ENCODE measurements at regions not wholly inside any gene's neighbourhood (a gene's known extent, or its start where the extent isn't known, plus 50 kb on each side); places are given as distances from the start of the nearest gene placed in this dataset.

DNA sequence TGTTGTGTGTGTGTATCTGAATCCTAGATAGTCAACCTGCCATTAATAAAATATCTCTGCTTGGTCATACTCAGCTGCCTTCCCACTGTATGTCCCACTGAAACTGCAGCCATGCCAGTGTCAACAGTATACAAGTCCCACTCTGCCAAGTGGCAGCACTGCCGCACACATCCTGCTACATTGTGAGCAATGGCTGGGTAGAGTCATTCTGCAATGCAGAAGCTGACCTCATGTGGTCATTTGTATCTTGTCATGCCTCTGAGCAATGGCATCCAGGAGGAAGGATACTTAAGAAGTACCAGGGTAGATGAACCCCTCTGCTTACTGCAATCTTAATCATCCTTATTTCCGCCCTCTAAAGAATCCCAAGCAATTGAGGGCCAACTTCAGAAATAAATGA is 302.2 kb upstream of the DDX18 start:
- DNase-seq (ENCODE audit: low spot score) (no peak), FAIRE-seq (no peak)

- no peak for FAIRE-seq
These were observed 300.1 kb upstream of the DDX18 start for GRCh38 chr2:117514371-117514770.

GRCh38 chr2:117519238-117519637 is 295.3 kb upstream of the DDX18 start:
- no peak for FAIRE-seq
- DNase-seq (ENCODE audit: low spot score) = no peak

More at GRCh38 chr2:117514371-117514770, 300.1 kb upstream of the DDX18 start:
- no peak for DNase-seq (ENCODE audit: low spot score)

DNA sequence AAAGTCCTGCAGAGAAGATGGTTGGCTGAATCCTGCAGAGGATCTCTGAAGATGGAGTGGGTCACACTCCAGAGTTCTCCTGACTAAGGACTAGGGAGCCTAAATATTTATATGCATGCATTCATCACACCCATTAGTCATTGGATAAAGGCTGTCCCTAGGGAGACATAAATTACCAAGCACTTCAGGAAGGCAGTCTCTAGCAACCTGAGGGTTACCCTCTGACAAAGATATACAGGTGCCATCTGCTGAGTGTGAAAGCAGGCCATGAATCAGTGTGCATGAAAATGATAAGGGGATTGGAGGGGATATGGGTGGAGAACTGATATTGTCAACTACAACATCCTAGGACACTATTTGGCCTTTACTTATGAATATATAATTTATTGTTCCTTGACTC is 294.8 kb upstream of the DDX18 start:
- DNase-seq (ENCODE audit: low spot score) (no peak), FAIRE-seq (no peak)

DNA sequence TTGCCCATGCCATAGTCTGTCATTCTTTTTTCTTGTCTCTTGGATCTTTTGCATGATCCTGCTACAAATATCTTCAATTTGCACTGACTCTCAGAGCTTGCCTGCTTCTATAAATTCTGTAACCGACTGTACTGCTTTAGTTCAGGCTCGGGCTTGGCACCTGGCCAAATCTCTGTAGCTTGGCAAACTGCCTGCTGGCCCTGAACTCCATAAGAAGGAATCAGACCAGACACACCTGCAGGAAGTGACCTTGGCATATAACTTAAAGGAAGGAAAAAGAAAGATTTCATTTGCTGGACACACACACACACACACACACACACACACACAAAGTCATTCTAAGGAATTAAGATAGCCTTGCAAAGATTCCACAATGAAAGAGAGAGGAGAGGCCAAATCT is 291.2 kb upstream of the DDX18 start:
- FAIRE-seq = no peak
- DNase-seq (ENCODE audit: low spot score) = peak; percentile 68

GRCh38 chr2:117523711-117524238 is 290.7 kb upstream of the DDX18 start:
- DNase-seq (ENCODE audit: low spot score) (no peak), FAIRE-seq (no peak)

DNA sequence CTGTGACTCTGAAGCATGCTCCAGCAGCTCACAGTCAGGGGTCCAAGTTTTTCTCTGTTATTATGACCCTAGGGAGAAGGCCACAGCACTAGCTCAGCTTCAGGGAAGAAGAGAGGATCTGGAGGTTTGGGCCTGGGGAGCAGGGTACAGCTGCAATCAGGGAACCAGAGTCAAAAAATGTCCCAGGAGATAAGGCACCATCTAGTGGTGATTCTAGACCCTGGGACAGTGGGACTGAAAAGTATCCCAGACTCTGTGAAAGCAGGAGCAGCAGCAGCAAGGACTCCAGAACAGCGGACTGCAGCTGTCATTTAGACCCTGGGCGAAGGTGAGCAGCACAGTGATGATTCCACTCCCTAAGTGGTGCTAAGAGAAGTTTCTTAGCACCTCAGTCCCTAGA is 278.4 kb upstream of the DDX18 start:
- peak; percentile 31 for DNase-seq (ENCODE audit: low spot score)
- no peak for FAIRE-seq

- FAIRE-seq = no peak
- DNase-seq (ENCODE audit: low spot score) = no peak
These were observed 277.5 kb upstream of the DDX18 start for GRCh38 chr2:117537032-117537431.

DNA sequence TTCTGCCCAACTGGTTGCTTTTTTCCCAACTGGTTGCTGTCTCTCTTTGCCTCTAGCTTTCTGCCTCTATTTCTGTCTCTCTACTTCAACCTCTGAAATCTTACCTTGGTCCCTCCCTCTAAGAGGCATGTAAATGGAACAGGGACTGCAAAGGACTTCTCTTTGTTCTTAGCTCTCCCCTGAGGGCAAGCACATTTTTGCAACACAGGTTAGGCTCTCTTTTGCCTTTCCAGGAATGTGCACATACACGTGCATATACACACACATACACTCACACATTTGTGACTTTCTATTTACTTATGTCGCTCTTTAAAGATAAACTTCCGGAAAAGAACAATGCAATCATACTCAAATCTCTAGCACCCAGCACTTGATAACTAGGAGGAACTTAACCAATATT is 262.6 kb upstream of the DDX18 start:
- FAIRE-seq (no peak), DNase-seq (ENCODE audit: low spot score) (no peak)

DNA sequence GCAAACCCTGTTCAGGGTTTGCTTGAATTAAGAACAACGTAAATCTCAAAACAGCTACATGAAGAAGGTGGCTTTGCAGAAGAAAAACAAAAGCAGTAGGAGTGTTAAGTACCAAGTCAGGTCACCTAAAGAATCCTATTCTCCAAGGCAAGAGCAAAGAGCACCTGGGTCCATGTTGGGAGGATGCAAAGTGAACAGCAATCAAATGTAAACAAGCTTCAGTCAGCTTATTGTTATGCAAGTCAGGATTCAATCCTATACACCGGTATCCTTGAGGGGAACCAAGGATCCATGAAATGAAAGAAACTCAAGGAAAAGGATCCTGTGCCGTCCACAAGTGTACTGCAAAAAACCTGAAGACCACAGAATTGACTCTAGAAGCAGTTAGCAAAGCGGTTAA is 261.0 kb upstream of the DDX18 start:
- no peak for DNase-seq (ENCODE audit: low spot score)
- peak; percentile 82 for FAIRE-seq

- DNase-seq (ENCODE audit: low spot score) (no peak), FAIRE-seq (no peak)
These were observed 258.5 kb upstream of the DDX18 start for GRCh38 chr2:117555965-117556364.

DNA sequence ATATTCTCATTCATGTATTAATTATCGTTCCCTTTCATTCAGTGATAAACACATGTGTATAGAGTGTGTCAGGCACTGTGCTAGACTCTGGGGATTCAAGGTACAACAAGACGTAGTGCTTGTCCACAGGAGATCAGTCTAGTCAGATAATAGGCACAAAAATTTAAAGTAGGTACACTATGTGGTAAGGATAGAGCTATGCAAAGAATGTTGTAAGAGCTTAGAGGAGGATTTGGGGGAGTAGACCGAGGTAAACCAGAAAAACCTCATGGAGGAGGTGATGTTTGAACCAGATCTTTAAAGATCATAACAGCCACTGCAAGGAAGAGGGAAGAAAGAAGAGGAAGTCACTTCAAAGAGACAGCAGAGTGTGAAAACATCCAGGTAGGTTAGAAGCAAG is 256.9 kb upstream of the DDX18 start:
- FAIRE-seq = no peak
- DNase-seq (ENCODE audit: low spot score) = no peak

DNA sequence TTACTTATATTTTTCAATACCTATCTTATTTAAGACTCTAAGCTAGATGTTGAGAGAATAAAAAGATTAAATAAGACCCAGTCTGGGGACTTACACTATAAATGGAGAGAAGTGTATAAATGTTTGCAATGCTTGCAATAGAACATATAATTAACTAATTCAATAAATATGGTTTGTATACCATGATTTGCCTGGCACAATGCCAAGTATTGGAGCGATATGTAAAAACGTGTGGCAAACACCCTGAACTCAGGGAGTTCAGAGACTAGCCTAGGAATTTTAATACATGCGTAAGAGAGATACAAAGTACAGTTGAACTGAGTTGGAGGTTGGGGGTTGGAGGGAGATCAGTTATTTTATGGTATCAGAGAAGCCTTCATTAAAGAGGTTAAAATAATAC is 251.8 kb upstream of the DDX18 start:
- DNase-seq (ENCODE audit: low spot score) = no peak
- FAIRE-seq = no peak

GRCh38 chr2:117571590-117572349 is 242.7 kb upstream of the DDX18 start:
- no peak for DNase-seq (ENCODE audit: low spot score)
- peak; percentile 48 for FAIRE-seq

- DNase-seq (ENCODE audit: low spot score) (no peak), FAIRE-seq (no peak)
These were observed 227.2 kb upstream of the DDX18 start for GRCh38 chr2:117587310-117587709.

DNA sequence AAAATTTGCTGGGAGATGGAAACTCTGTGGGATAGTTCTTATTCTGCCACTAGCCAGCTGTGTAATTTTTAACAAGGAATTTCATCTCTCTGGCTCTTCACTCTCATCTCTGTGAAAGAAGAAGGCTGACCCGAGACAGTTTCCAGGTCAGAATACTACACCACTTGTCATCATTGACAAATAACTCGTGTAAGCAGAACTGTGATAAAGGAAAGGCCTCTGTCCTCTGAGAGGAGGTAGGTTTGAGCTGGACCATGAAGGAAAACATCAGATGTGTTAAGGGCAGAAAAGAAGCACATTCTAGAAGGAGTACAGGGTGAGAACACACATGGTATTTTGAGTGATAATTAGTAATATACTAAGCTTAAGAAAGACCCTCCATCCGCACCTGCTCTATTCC is 211.4 kb upstream of the DDX18 start:
- FAIRE-seq (peak; percentile 55), DNase-seq (ENCODE audit: low spot score) (no peak)

- FAIRE-seq (no peak), DNase-seq (ENCODE audit: low spot score) (no peak)
These were observed 210.9 kb upstream of the DDX18 start for GRCh38 chr2:117603567-117603966.

- DNase-seq (ENCODE audit: low spot score) (no peak), FAIRE-seq (no peak)
These were observed 207.3 kb upstream of the DDX18 start for GRCh38 chr2:117607202-117607601.

DNA sequence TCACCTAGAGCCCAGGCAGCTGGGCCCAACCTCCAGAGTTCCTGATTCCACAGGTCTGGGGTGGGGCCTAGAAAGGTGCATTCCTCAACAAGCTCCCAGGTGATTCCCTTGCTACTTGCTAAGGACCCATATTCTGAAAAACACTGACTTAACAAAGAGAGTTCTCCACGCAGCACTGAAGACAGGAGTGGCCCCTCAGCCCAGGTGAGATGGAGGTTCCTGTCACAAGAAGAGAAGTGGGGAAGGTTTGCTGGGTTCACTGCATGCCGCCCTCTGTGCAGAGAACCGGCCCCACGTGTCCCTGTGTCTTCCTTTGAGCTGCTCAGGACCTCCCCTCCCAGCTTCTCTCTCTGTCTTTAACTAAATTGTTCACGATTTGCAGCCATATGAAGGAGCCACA is 201.4 kb upstream of the DDX18 start:
- DNase-seq (ENCODE audit: low spot score) (no peak), FAIRE-seq (no peak)

- DNase-seq (ENCODE audit: low spot score) = no peak
- FAIRE-seq = peak; percentile 17
These were observed 200.2 kb upstream of the DDX18 start for GRCh38 chr2:117614296-117614695.

DNA sequence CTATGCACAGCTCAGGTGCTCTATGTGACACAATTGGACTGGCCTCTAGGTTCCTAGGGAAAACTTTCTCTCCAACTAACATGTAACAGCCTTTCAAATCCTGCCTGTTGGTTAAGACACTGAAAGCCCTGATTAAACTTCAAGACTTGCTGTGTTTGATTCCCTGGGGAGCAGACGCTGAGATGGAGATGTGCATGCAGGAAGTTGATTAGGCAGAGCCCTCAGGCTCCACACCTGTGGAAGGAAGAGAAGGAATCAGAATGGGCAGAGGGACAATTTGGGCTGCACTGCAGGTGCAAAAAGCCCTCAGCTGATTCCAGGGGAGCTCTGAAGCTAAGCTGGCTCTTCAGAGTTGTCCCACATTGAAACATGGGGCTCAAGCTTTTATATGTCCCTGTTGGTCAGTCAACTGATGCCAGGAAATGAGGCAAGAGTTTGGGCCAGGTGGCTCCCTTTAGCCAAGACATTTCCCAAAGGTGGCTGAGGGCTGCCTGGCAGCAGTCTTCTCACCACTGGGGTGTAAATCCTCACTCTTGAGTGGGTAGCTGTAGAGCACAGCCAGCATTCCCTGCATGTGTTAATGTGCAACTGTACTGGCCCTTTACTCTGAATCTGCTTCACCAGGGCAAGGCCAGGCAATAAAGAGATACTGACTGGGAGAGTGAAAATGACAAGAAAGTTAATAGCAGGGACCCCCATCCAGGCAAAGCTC is 199.5 kb upstream of the DDX18 start:
- FAIRE-seq (no peak), DNase-seq (ENCODE audit: low spot score) (no peak)

DNA sequence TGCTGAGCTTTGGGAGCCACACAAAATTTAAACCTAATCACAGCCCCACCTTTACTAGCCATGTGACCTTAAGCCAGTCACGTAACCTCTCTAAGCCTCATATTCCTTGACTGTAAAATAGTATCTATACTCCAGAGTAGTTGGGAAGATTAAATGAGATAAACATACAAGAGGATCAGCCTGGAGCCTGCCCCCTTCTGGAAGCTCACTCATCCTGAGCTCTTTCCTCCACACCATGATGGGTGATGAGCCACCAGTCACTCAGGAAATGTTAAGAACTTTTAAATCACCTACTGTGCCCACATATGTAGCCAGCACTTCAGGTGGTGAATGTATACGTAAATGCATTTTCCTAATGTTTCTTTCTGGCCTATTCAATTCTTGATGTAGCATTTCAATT is 195.9 kb upstream of the DDX18 start:
- FAIRE-seq (no peak), DNase-seq (ENCODE audit: low spot score) (no peak)

- FAIRE-seq (peak; percentile 23), DNase-seq (ENCODE audit: low spot score) (no peak)
These were observed 193.2 kb upstream of the DDX18 start for GRCh38 chr2:117621326-117621725.

Measured in urothelium cell line (cell line).